H1 (cell line): ENCODE measurements at regions not wholly inside any gene's neighbourhood (a gene's known extent, or its start where the extent isn't known, plus 50 kb on each side); places are given as distances from the start of the nearest gene placed in this dataset.
A peak's percentile ranks its signal among the peaks of the same experiment; 100 is the strongest.

ENCODE experiments used
- CTCF ChIA-PET: fragments of 300-600 bp; sonication (Branson Sonifier 250); formaldehyde crosslinking; loops from one replicate; lab custom pipeline; 2021; ENCODE audit not compliant: partially characterized antibody; lab: Charles Lee
- POLR2A ChIA-PET: fragments of 300-600 bp; sonication (Branson Sonifier 250); formaldehyde crosslinking; loops from one replicate; lab custom pipeline; 2021; ENCODE audit warnings: inconsistent platforms; ENCODE audit not compliant: partially characterized antibody; lab: Charles Lee
- DNase-seq, 2 experiments: peaks; one replicate each; pipeline versions ENCODE4 v3.0.0 to v3.0.0-alpha.2; 2010 to 2022; ENCODE audit warnings: low spot score in 2 of 2, low read depth in 1 of 2, mixed read lengths in 1 of 2
- FAIRE-seq: peaks from 2 replicates; lab custom pipeline; 2011; peaks lifted over from hg19 to GRCh38; lab: Jason Lieb, UNC
- H2AFZ ChIP-seq: 2 replicates; pipeline ENCODE4 v1.8.1; 2012; ENCODE audit warnings: low read length, inconsistent platforms
- H2AK5ac ChIP-seq: 2 replicates; pipeline ENCODE4 v1.6.1; 2013; ENCODE audit warnings: low read depth, low read length
- H2BK120ac ChIP-seq: replicated peaks from 2 replicates; pipeline ENCODE3; 2013; ENCODE audit warnings: low read depth, low read length, inconsistent platforms
- H2BK12ac ChIP-seq: 2 replicates; pipeline ENCODE4 v1.6.1; 2013; ENCODE audit warnings: low read depth, low read length
- H2BK15ac ChIP-seq: 2 replicates; pipeline ENCODE4 v1.6.1; 2013; ENCODE audit warnings: low read length
- H2BK20ac ChIP-seq: 2 replicates; pipeline ENCODE4 v1.6.1; 2013; ENCODE audit warnings: low read length
- H2BK5ac ChIP-seq: 2 replicates; pipeline ENCODE4 v1.6.1; 2013; ENCODE audit warnings: low read depth, low read length
- H3K14ac ChIP-seq: 2 replicates; pipeline ENCODE4 v1.6.1; 2013; ENCODE audit warnings: inconsistent platforms; ENCODE audit not compliant: insufficient read length
- H3K18ac ChIP-seq: 2 replicates; pipeline ENCODE4 v1.6.1; 2013; ENCODE audit warnings: low read length; ENCODE audit errors: extremely low read depth
- H3K23ac ChIP-seq: 2 replicates; pipeline ENCODE4 v1.6.1; 2013; ENCODE audit warnings: inconsistent platforms; ENCODE audit not compliant: insufficient read length
- H3K23me2 ChIP-seq: 2 replicates; pipeline ENCODE4 v1.6.1; 2013; ENCODE audit warnings: low read depth, low read length
- H3K27ac ChIP-seq: 2 replicates; pipeline ENCODE4 v1.6.1; 2011; ENCODE audit warnings: low read depth, low read length, inconsistent platforms
- H3K27me3 ChIP-seq, 4 experiments: replicated peaks in 1 of 4; 1 replicate in 1 of 4; 2 replicates in 3 of 4; pipeline versions ENCODE4 v1.6.1 to v1.8.1; 2011 to 2013; ENCODE audit warnings: low read length in 3 of 4, mild to moderate bottlenecking in 3 of 4, inconsistent platforms in 2 of 4, mixed read lengths in 2 of 4, moderate library complexity in 1 of 4; ENCODE audit not compliant: control insufficient read depth in 3 of 4, insufficient read depth in 3 of 4; ENCODE audit errors: extremely low read depth in 1 of 4
- H3K36me3 ChIP-seq, 4 experiments: 2 replicates each; pipeline versions ENCODE4 v1.6.1 to v1.8.1; 2011 to 2013; ENCODE audit warnings: mild to moderate bottlenecking in 4 of 4, low read length in 3 of 4, moderate library complexity in 2 of 4, control low read depth in 1 of 4, inconsistent platforms in 1 of 4; ENCODE audit not compliant: insufficient read depth in 4 of 4, control insufficient read depth in 2 of 4
- H3K4ac ChIP-seq: replicated peaks from 2 replicates; pipeline ENCODE3; 2013; ENCODE audit warnings: low read length, low read depth, mixed read lengths, inconsistent platforms; ENCODE audit not compliant: insufficient read length
- H3K4me1 ChIP-seq, 4 experiments: replicated peaks in 1 of 4; 1 replicate in 1 of 4; 2 replicates in 3 of 4; pipeline versions ENCODE4 v1.6.1 to v1.8.1; 2011 to 2013; ENCODE audit warnings: low read length in 3 of 4, inconsistent platforms in 2 of 4, mixed read lengths in 1 of 4; ENCODE audit not compliant: insufficient read depth in 4 of 4, control insufficient read depth in 3 of 4
- H3K4me2 ChIP-seq, 2 experiments: 2 replicates each; pipeline versions ENCODE4 v1.6.1 to v1.8.1; 2011 to 2013; ENCODE audit warnings: low read depth in 2 of 2, low read length in 2 of 2, control low read depth in 1 of 2, inconsistent platforms in 1 of 2, mild to moderate bottlenecking in 1 of 2; ENCODE audit not compliant: insufficient read depth in 1 of 2
- H3K4me3 ChIP-seq, 4 experiments: fragments of 200-600, 300-600 bp in 1 of 4; sonication (generic), shearing (Covaris generic), sonication (Bioruptor Twin) in 1 of 4; 2 replicates each; pipeline versions ENCODE4 v1.5.1 to v1.8.1; 2011 to 2016; ENCODE audit warnings: low read length in 4 of 4, low read depth in 3 of 4, control low read depth in 2 of 4, inconsistent platforms in 2 of 4, mild to moderate bottlenecking in 2 of 4, mixed read lengths in 1 of 4, moderate library complexity in 1 of 4; ENCODE audit not compliant: insufficient read depth in 2 of 4; ENCODE audit errors: extremely low read depth in 1 of 4
- H3K56ac ChIP-seq: replicated peaks from 2 replicates; pipeline ENCODE3; 2013; ENCODE audit warnings: low read depth, mild to moderate bottlenecking, mixed read lengths, low read length, inconsistent platforms; ENCODE audit not compliant: insufficient read length
- H3K79me1 ChIP-seq: 2 replicates; pipeline ENCODE4 v1.6.1; 2013; ENCODE audit warnings: low read depth, low read length, control low read depth
- H3K79me2 ChIP-seq, 2 experiments: 2 replicates each; pipeline versions ENCODE4 v1.6.1 to v1.8.1; 2012 to 2013; ENCODE audit warnings: low read length in 2 of 2, mild to moderate bottlenecking in 2 of 2, inconsistent platforms in 1 of 2; ENCODE audit not compliant: insufficient read depth in 2 of 2, control insufficient read depth in 1 of 2
- H3K9ac ChIP-seq, 4 experiments: replicated peaks in 1 of 4; 1 replicate in 1 of 4; 2 replicates in 3 of 4; pipeline versions ENCODE4 v1.6.1 to v1.8.1; 2011 to 2013; ENCODE audit warnings: low read depth in 3 of 4, low read length in 3 of 4, control low read depth in 2 of 4, mild to moderate bottlenecking in 2 of 4, moderate library complexity in 2 of 4, inconsistent platforms in 1 of 4; ENCODE audit errors: extremely low read depth in 1 of 4
- H3K9me3 ChIP-seq, 2 experiments: 2 replicates each; pipeline versions ENCODE4 v1.6.1 to v1.8.1; 2012 to 2013; ENCODE audit warnings: mild to moderate bottlenecking in 2 of 2, moderate library complexity in 2 of 2, control low read depth in 1 of 2, inconsistent platforms in 1 of 2, low read depth in 1 of 2, low read length in 1 of 2, mixed read lengths in 1 of 2; ENCODE audit not compliant: insufficient read depth in 2 of 2
- H4K20me1 ChIP-seq, 2 experiments: replicated peaks in 1 of 2; 2 replicates each; pipeline versions ENCODE3 to v1.8.1; 2011 to 2013; ENCODE audit warnings: inconsistent platforms in 2 of 2, low read length in 2 of 2, mild to moderate bottlenecking in 1 of 2; ENCODE audit not compliant: insufficient read depth in 2 of 2, control insufficient read depth in 1 of 2
- H4K5ac ChIP-seq: 2 replicates; pipeline ENCODE4 v1.6.1; 2013; ENCODE audit warnings: low read length, low read depth, mixed read lengths, inconsistent platforms; ENCODE audit not compliant: insufficient read length
- H4K8ac ChIP-seq: 2 replicates; pipeline ENCODE4 v1.8.0; 2013; ENCODE audit warnings: mild to moderate bottlenecking, moderate library complexity, low read length, inconsistent platforms; ENCODE audit not compliant: insufficient read depth; ENCODE audit errors: extremely low read depth
- H4K91ac ChIP-seq: replicated peaks from 2 replicates; pipeline ENCODE3; 2013; ENCODE audit warnings: low read length, mixed read lengths, inconsistent platforms; ENCODE audit not compliant: insufficient read length
- E2F6 ChIP-seq: IDR thresholded peaks from 2 replicates; pipeline ENCODE4 v1.6.1; 2012; ENCODE audit warnings: inconsistent platforms
- EP300 ChIP-seq, 2 experiments: IDR thresholded peaks; 1 replicate in 1 of 2; 2 replicates in 1 of 2; pipeline ENCODE4 v1.6.1; 2011 to 2012; ENCODE audit warnings: low read depth in 2 of 2, low read length in 2 of 2, mild to moderate bottlenecking in 2 of 2, borderline replicate concordance in 1 of 2, inconsistent platforms in 1 of 2, moderate library complexity in 1 of 2
- TCF12 ChIP-seq: IDR thresholded peaks from 2 replicates; pipeline ENCODE4 v1.6.1; 2011; ENCODE audit warnings: low read depth, mild to moderate bottlenecking, low read length
- WGBS, 2 experiments: shearing (Covaris generic) in 1 of 2; methylation state at CpG; one replicate each; pipeline versions ENCODE4 v1.1.6 to v1.1.7; 2013 to 2015; ENCODE audit warnings: low lambda C conversion rate in 2 of 2, mixed read lengths in 2 of 2, inconsistent platforms in 1 of 2, low coverage in 1 of 2, missing lambda C conversion rate in 1 of 2; ENCODE audit not compliant: insufficient replicate concordance in 2 of 2, insufficient coverage in 1 of 2, insufficient read length in 1 of 2; ENCODE audit errors: extremely low coverage in 1 of 2, missing lambda C conversion rate in 1 of 2; 5-methylcytosine and 5-hydroxymethylcytosine counted together

- Histone ChIP-seq H3K56ac (no peak overlapping the region), H3K23ac (no peak overlapping the region), H3K18ac (no peak overlapping the region), H3K14ac (no peak overlapping the region), H3K4ac (no peak overlapping the region), H3K27ac (no peak overlapping the region), H3K23me2 (no peaks in the 10 kb centered on the region), H2BK12ac (no peak overlapping the region), H3K4me1 (peaks cover 0 to 3% (median 2%) of the 10 kb centered on the region in 4 experiments; a peak in 3 of 7 replicates), H2BK120ac (no peak overlapping the region), H3K9ac (no peak overlapping the region), H3K79me1 (no peaks in the 10 kb centered on the region), H4K20me1 (no peaks in the 10 kb centered on the region), H2AFZ (no peak overlapping the region), H3K27me3 (no peaks in the 10 kb centered on the region), H2BK15ac (no peak overlapping the region), H3K4me3 (no peak overlapping the region), H3K79me2 (no peaks in the 10 kb centered on the region), H4K5ac (no peak overlapping the region), H3K36me3 (no peaks in the 10 kb centered on the region), H4K8ac (no peak overlapping the region), H2BK5ac (no peak overlapping the region), H2BK20ac (no peak overlapping the region), H2AK5ac (no peak overlapping the region), H3K4me2 (no peak overlapping the region), H4K91ac (no peak overlapping the region), H3K9me3 (no peaks in the 10 kb centered on the region)
- CTCF ChIA-PET = no interaction called here
- WGBS, 2 experiments = 51% methylated on average over 3 of the region's 3 CpGs; no CpG with 5 or more reads in 1 of the 2 experiments
- TF ChIP-seq TCF12 (no peak), EP300 (IDR thresholded peaks at IDR 0.05; ENCODE audit: borderline replicate concordance in 1 of 2, low read depth in 2 of 2, low read length in 2 of 2) (no peak), E2F6 (0 out of 2 replicates have a peak, but pooled peaks have one; percentile 30)
- POLR2A ChIA-PET = no interaction called here
- DNase-seq (no peak), FAIRE-seq (peak; percentile 28)
Observed at GRCh38 chr12:24460506-24460905, 488.4 kb downstream of the BCAT1 start.
